Endothelial cell of umbilical vein (primary cell): ENCODE measurements at regions not wholly inside any gene's neighbourhood (a gene's known extent, or its start where the extent isn't known, plus 50 kb on each side); places are given as distances from the start of the nearest gene placed in this dataset.

Experiments
- CTCF ChIP-seq, 2 donors: IDR thresholded peaks; 1 replicate in 1 of 2; 2 replicates in 1 of 2; pipeline ENCODE4 v1.5.1; 2011; ENCODE audit warnings: low read length in 2 of 2, mild to moderate bottlenecking in 2 of 2, moderate library complexity in 2 of 2, control low read depth in 1 of 2, inconsistent platforms in 1 of 2, low read depth in 1 of 2; ENCODE audit not compliant: insufficient read depth in 1 of 2; ENCODE audit errors: extremely low read depth in 1 of 2
- EZH2 ChIP-seq: IDR thresholded peaks from 2 replicates; pipeline ENCODE4 v1.6.1; 2012; ENCODE audit warnings: borderline replicate concordance, low read depth, mild to moderate bottlenecking, moderate library complexity, low read length, inconsistent platforms; ENCODE audit not compliant: severe bottlenecking
- POLR2A ChIP-seq: IDR thresholded peaks from 2 replicates; pipeline ENCODE4 v1.6.1; 2012; ENCODE audit warnings: low read depth, mild to moderate bottlenecking, control low read depth, low read length
- POLR2AphosphoS5 ChIP-seq: IDR thresholded peaks from 2 replicates; pipeline ENCODE4 v1.6.1; 2012; ENCODE audit warnings: low read depth, mild to moderate bottlenecking, control low read depth, low read length, moderate library complexity; ENCODE audit not compliant: insufficient read depth
- TF ChIP-seq, protein P1 (sequence below): IDR thresholded peaks from 2 replicates; pipeline ENCODE4 v1.6.1; 2011; ENCODE audit not compliant: insufficient read depth, insufficient read length

DNA sequence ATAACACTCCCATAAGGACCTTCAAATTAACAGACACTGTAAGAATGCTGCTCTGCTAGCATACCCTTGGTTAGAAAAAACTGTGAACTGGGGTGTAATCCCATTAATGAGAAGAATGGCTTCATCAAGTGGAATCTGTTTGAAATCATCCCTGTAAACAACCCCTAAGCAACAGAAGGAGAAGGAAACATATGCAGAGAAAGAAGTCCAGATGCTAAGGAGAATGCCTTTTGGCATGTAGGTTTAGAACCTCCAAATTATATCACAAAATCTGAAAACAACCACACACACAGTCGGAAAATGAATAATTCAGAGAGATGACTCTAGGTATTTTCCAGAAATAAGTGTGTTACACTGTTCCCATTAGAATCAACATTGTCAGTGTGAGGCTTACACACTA, 140.2 kb downstream of the NUAK1 start:
- no peak for TF ChIP-seq CTCF (IDR thresholded peaks at IDR 0.05; ENCODE audit: extremely low read depth in 1 of 2, insufficient read depth in 1 of 2, low read depth in 1 of 2, low read length in 2 of 2)
- TF ChIP-seq EZH2 = no peak
- no peak for TF ChIP-seq POLR2AphosphoS5
- no peak for TF ChIP-seq POLR2A
- TF ChIP-seq, protein P1, sequence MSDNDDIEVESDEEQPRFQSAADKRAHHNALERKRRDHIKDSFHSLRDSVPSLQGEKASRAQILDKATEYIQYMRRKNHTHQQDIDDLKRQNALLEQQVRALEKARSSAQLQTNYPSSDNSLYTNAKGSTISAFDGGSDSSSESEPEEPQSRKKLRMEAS = no peak
